GM12891 (cell line): ENCODE measurements at regions not wholly inside any gene's neighbourhood (a gene's known extent, or its start where the extent isn't known, plus 50 kb on each side); places are given as distances from the start of the nearest gene placed in this dataset.

Source experiments
- DNase-seq: peaks from one replicate; pipeline ENCODE4 v3.0.0; 2011; ENCODE audit warnings: low spot score; ENCODE audit not compliant: insufficient read length
- FAIRE-seq: peaks from 2 replicates; lab custom pipeline; 2011; peaks lifted over from hg19 to GRCh38; lab: Jason Lieb, UNC
- PAX5 ChIP-seq: IDR thresholded peaks from 2 replicates; pipeline ENCODE4 v1.6.1; 2011; ENCODE audit warnings: low read length, moderate library complexity, mild to moderate bottlenecking; ENCODE audit not compliant: insufficient read depth, severe bottlenecking
- POLR2A ChIP-seq: IDR thresholded peaks from 2 replicates; pipeline ENCODE4 v1.6.1; 2011; ENCODE audit warnings: low read depth, low read length, control low read depth
- POLR2AphosphoS5 ChIP-seq: IDR thresholded peaks from 2 replicates; pipeline ENCODE4 v1.6.1; 2011; ENCODE audit warnings: low read depth, low read length, control low read depth
- POU2F2 ChIP-seq: IDR thresholded peaks from 2 replicates; pipeline ENCODE4 v1.6.1; 2011; ENCODE audit warnings: low read depth, mild to moderate bottlenecking, control low read depth, low read length, moderate library complexity
- SPI1 ChIP-seq: IDR thresholded peaks from 2 replicates; pipeline ENCODE4 v1.6.1; 2011; ENCODE audit warnings: low read depth, low read length, control low read depth
- TAF1 ChIP-seq: IDR thresholded peaks from 2 replicates; pipeline ENCODE4 v1.6.1; 2011; ENCODE audit warnings: low read depth, low read length, control low read depth

- FAIRE-seq (no peak), DNase-seq (no peak)
- TF ChIP-seq PAX5 (no peak), POLR2AphosphoS5 (no peak), POU2F2 (no peak), TAF1 (no peak), POLR2A (no peak), SPI1 (no peak)
Observed at GRCh38 chr18:10310626-10311025, 143.8 kb upstream of the APCDD1 start.

GRCh38 chr18:10312326-10313015 lies 142.0 kb upstream of the APCDD1 start:
- no peak for TF ChIP-seq PAX5
- no peak for TF ChIP-seq SPI1
- no peak for TF ChIP-seq TAF1
- TF ChIP-seq POLR2A, result no peak
- TF ChIP-seq POU2F2, result no peak
- no peak for TF ChIP-seq POLR2AphosphoS5
- FAIRE-seq, result no peak
- no peak for DNase-seq

- no peak for DNase-seq
- FAIRE-seq, result no peak
- no peak for TF ChIP-seq SPI1
- no peak for TF ChIP-seq PAX5
- no peak for TF ChIP-seq TAF1
- TF ChIP-seq POU2F2, result no peak
- TF ChIP-seq POLR2A, result no peak
- no peak for TF ChIP-seq POLR2AphosphoS5
Observed at GRCh38 chr18:10313016-10313342, 141.5 kb upstream of the APCDD1 start.

GRCh38 chr18:10314066-10314465 lies 140.4 kb upstream of the APCDD1 start:
- DNase-seq (no peak), FAIRE-seq (no peak)
- TF ChIP-seq TAF1, result no peak

GRCh38 chr18:10315522-10315921 lies 138.9 kb upstream of the APCDD1 start:
- TF ChIP-seq POLR2A (no peak), PAX5 (no peak), TAF1 (no peak), POU2F2 (no peak), SPI1 (no peak), POLR2AphosphoS5 (no peak)
- DNase-seq (no peak), FAIRE-seq (no peak)

GRCh38 chr18:10316778-10317177 lies 137.7 kb upstream of the APCDD1 start:
- no peak for FAIRE-seq
- DNase-seq, result no peak
- TF ChIP-seq POLR2AphosphoS5, result no peak
- TF ChIP-seq SPI1, result no peak
- no peak for TF ChIP-seq TAF1
- TF ChIP-seq POLR2A, result no peak
- TF ChIP-seq PAX5, result no peak
- no peak for TF ChIP-seq POU2F2

- no peak for TF ChIP-seq POU2F2
- TF ChIP-seq SPI1, result no peak
- no peak for TF ChIP-seq POLR2AphosphoS5
- TF ChIP-seq TAF1, result no peak
- no peak for TF ChIP-seq POLR2A
- TF ChIP-seq PAX5, result no peak
- DNase-seq (no peak), FAIRE-seq (no peak)
Observed at GRCh38 chr18:10317864-10318690, 136.4 kb upstream of the APCDD1 start.

- no peak for FAIRE-seq
- TF ChIP-seq TAF1 (no peak), POLR2AphosphoS5 (no peak), PAX5 (no peak), POU2F2 (no peak), SPI1 (no peak), POLR2A (no peak)
- no peak for DNase-seq
Observed at GRCh38 chr18:10318691-10318970, 135.8 kb upstream of the APCDD1 start.

- no peak for DNase-seq
- no peak for FAIRE-seq
Observed at GRCh38 chr18:10319026-10319425, 135.4 kb upstream of the APCDD1 start.

GRCh38 chr18:10319914-10320600 lies 134.4 kb upstream of the APCDD1 start:
- DNase-seq, result no peak
- FAIRE-seq, result no peak
- no peak for TF ChIP-seq PAX5
- TF ChIP-seq POLR2A, result no peak
- TF ChIP-seq POU2F2, result no peak
- TF ChIP-seq TAF1, result no peak
- no peak for TF ChIP-seq SPI1
- no peak for TF ChIP-seq POLR2AphosphoS5

More at GRCh38 chr18:10319026-10319425, 135.4 kb upstream of the APCDD1 start:
- TF ChIP-seq POU2F2 (no peak), SPI1 (no peak), POLR2A (no peak), TAF1 (no peak), POLR2AphosphoS5 (no peak), PAX5 (no peak)
